Hepatocyte (in vitro differentiated cells): ENCODE measurements at regions not wholly inside any gene's neighbourhood (a gene's known extent, or its start where the extent isn't known, plus 50 kb on each side); places are given as distances from the start of the nearest gene placed in this dataset.

Experiments
- CTCF ChIP-seq: fragments of 200-600 bp; sonication (generic); IDR thresholded peaks from 2 replicates; pipeline ENCODE4 v1.5.1; 2016; ENCODE audit warnings: antibody characterized with exemption, mild to moderate bottlenecking; ENCODE audit not compliant: poor library complexity
- EZH2 ChIP-seq: fragments of 200-600 bp; sonication (generic); IDR thresholded peaks from 2 replicates; pipeline ENCODE4 v1.6.1; 2016; ENCODE audit warnings: antibody characterized with exemption, mild to moderate bottlenecking, borderline replicate concordance
- EZH2phosphoT487 ChIP-seq: fragments of 200-600 bp; sonication (generic); IDR thresholded peaks from one replicate; pipeline ENCODE4 v1.6.1; 2018; ENCODE audit warnings: antibody characterized with exemption, mild to moderate bottlenecking, low read depth, moderate library complexity; ENCODE audit not compliant: unreplicated experiment, severe bottlenecking

GRCh38 chr3:162487138-162487537 lies 990.5 kb downstream of the OTOL1 start:
- no peak for TF ChIP-seq CTCF
- no peak for TF ChIP-seq EZH2
- no peak for TF ChIP-seq EZH2phosphoT487
